ENCODE measurements at regions not wholly inside any gene's neighbourhood (a gene's known extent, or its start where the extent isn't known, plus 50 kb on each side); places are given as distances from the start of the nearest gene placed in this dataset.

DNA sequence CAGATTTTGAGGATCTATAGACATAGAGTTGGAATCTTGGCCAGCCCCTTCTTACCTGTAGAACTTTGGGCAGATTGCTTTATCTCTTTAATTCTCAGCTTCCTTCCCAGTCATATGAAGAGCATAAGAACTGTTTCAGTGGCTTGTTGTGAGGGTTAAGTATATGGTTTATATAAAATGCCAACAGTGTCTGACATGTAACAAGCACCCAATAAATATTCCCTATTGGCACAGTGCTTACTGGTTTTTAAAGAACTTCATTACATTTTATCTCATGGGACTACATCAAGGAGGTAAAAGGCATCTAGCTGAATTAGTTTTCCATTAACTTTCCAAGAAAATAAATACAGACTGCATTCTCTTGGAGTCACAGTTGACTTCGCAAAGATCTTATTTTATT lies 106.7 kb upstream of the LIMCH1 start:
- H3K27ac Mint-ChIP-seq, result no peak overlapping the region

GRCh38 chr4:41432219-41432618 lies 105.7 kb upstream of the LIMCH1 start:
- no peak for DNase-seq (ENCODE audit: extremely low spot score, unreplicated experiment)
- Mint-ChIP-seq H3K4me3 (no peak overlapping the region), H3K4me1 (ENCODE audit: unreplicated experiment) (peaks cover 60% of the 10 kb centered on the region), H3K36me3 (peaks cover 3% of the 10 kb centered on the region), H3K9me3 (peaks cover 3% of the 10 kb centered on the region), H3K27me3 (no peaks in the 10 kb centered on the region), H3K27ac (peak overlapping the region; percentile 4)
- no peak for TF ChIP-seq CTCF (conservative IDR thresholded peaks at IDR 0.05)

More for the DNA sequence above, 106.7 kb upstream of the LIMCH1 start:
- H3K4me3 Mint-ChIP-seq, result no peak overlapping the region
- H3K4me1 Mint-ChIP-seq (ENCODE audit: unreplicated experiment), result peaks cover 57% of the 10 kb centered on the region
- DNase-seq (ENCODE audit: extremely low spot score, unreplicated experiment), result no peak
- TF ChIP-seq CTCF (conservative IDR thresholded peaks at IDR 0.05), result no peak
- peaks cover 3% of the 10 kb centered on the region for H3K9me3 Mint-ChIP-seq
- no peaks in the 10 kb centered on the region for H3K27me3 Mint-ChIP-seq
- H3K36me3 Mint-ChIP-seq, result peaks cover 3% of the 10 kb centered on the region

DNA sequence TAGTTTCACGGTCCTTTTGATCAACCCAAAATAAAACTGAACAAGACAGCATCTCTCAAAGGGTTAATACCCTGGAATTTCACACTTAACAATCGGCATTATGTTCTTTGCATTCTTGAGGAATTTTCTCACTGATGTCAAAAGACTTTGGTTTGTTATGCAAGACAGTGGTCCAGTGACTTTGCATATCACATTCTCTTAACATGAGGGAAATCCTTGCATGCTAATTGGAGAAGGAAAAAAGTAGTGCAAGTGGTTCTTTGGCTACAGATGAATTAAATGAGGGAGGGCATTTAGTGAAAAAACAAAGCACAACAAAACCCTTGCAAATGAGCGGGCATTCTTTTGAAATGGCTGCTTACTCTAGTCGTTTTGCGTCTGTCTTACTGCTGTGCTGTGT lies 105.1 kb upstream of the LIMCH1 start:
- TF ChIP-seq CTCF (conservative IDR thresholded peaks at IDR 0.05), result no peak

GRCh38 chr4:41433361-41433760 lies 104.6 kb upstream of the LIMCH1 start:
- Mint-ChIP-seq H3K4me1 (ENCODE audit: unreplicated experiment) (peaks cover 56% of the 10 kb centered on the region), H3K9me3 (peaks cover 3% of the 10 kb centered on the region), H3K36me3 (peaks cover 3% of the 10 kb centered on the region), H3K27me3 (no peaks in the 10 kb centered on the region), H3K4me3 (no peak overlapping the region), H3K27ac (peak overlapping the region; percentile 58)
- DNase-seq (ENCODE audit: extremely low spot score, unreplicated experiment), result no peak
- TF ChIP-seq CTCF (conservative IDR thresholded peaks at IDR 0.05), result no peak

More for the DNA sequence above, 105.1 kb upstream of the LIMCH1 start:
- H3K27me3 Mint-ChIP-seq, result no peaks in the 10 kb centered on the region
- no peak for DNase-seq (ENCODE audit: extremely low spot score, unreplicated experiment)
- no peak overlapping the region for H3K4me3 Mint-ChIP-seq
- peaks cover 60% of the 10 kb centered on the region for H3K4me1 Mint-ChIP-seq (ENCODE audit: unreplicated experiment)
- peaks cover 3% of the 10 kb centered on the region for H3K9me3 Mint-ChIP-seq
- peak overlapping the region; percentile 58 for H3K27ac Mint-ChIP-seq
- peaks cover 3% of the 10 kb centered on the region for H3K36me3 Mint-ChIP-seq

DNA sequence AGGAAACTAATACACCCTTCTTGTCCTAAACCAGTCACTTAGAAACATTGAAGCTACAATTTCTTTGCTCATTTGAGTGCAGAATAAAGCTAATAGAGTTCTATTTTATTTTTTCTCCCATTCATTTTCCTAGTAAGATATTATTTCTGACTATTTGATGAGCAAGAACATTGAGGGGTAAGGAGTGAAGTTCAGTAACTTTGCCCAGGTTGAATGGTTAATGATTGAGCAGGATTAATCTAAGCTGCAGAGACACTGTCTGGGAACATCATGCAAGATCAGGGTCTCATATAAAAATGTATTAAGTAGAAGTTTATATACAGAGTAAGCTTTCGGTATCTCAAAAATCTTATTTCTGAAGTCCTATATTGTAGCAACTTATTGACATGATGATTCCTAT lies 102.4 kb upstream of the LIMCH1 start:
- peaks cover 3% of the 10 kb centered on the region for H3K36me3 Mint-ChIP-seq
- H3K27ac Mint-ChIP-seq, result no peak overlapping the region
- TF ChIP-seq CTCF (conservative IDR thresholded peaks at IDR 0.05), result no peak
- H3K4me3 Mint-ChIP-seq, result no peak overlapping the region
- no peaks in the 10 kb centered on the region for H3K27me3 Mint-ChIP-seq
- H3K4me1 Mint-ChIP-seq (ENCODE audit: unreplicated experiment), result peaks cover 59% of the 10 kb centered on the region
- DNase-seq (ENCODE audit: extremely low spot score, unreplicated experiment), result no peak
- peaks cover 6% of the 10 kb centered on the region for H3K9me3 Mint-ChIP-seq

DNA sequence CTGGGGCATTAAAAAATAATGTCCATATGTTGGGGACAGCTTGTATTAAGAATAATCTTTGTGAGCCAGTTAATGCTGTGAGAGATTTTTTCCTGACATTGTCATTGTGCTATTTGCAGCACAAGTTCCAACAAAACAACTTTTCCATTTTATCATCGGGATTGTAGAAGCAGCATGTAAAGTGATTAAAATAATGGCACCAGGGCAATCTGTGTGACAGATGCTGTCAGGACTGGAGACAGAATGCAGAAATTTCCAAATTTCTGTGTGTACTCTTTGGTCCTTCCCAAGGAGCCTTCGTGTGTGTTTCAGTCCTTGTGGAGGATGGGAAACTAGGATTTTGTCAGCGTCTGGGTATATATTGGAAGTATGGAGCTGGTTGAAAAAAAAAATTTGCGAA lies 101.5 kb upstream of the LIMCH1 start:
- H3K27ac Mint-ChIP-seq, result peak overlapping the region; percentile 74
- no peaks in the 10 kb centered on the region for H3K27me3 Mint-ChIP-seq
- TF ChIP-seq CTCF (conservative IDR thresholded peaks at IDR 0.05), result no peak
- DNase-seq (ENCODE audit: extremely low spot score, unreplicated experiment), result no peak
- H3K4me1 Mint-ChIP-seq (ENCODE audit: unreplicated experiment), result peaks cover 54% of the 10 kb centered on the region
- peaks cover 6% of the 10 kb centered on the region for H3K9me3 Mint-ChIP-seq
- H3K36me3 Mint-ChIP-seq, result peaks cover 3% of the 10 kb centered on the region
- peak overlapping the region; percentile 65 for H3K4me3 Mint-ChIP-seq

Data from type B pancreatic cell (in vitro differentiated cells).